Neural progenitor cell (in vitro differentiated cells): ENCODE measurements at regions not wholly inside any gene's neighbourhood (a gene's known extent, or its start where the extent isn't known, plus 50 kb on each side); places are given as distances from the start of the nearest gene placed in this dataset.

ENCODE experiments used
- CTCF ChIP-seq: fragments of 200-600 bp; sonication (generic); IDR thresholded peaks from 2 replicates; pipeline ENCODE4 v1.5.1; 2017; ENCODE audit warnings: antibody characterized with exemption, mild to moderate bottlenecking
- EZH2 ChIP-seq: fragments of 200-600 bp; sonication (generic); IDR thresholded peaks from 2 replicates; pipeline ENCODE4 v1.6.1; 2017; ENCODE audit warnings: antibody characterized with exemption, mild to moderate bottlenecking, moderate library complexity

- no peak for TF ChIP-seq CTCF
- no peak for TF ChIP-seq EZH2
Measured at GRCh38 chr4:181538431-181538830, 704.8 kb upstream of the TENM3 start.
